ENCODE measurements at regions not wholly inside any gene's neighbourhood (a gene's known extent, or its start where the extent isn't known, plus 50 kb on each side); places are given as distances from the start of the nearest gene placed in this dataset.
"Not testable (repeated sequence)": the region's sequence is repeated elsewhere in the genome, so short reads cannot be mapped to it uniquely, and the experiment has no call there.

DNA sequence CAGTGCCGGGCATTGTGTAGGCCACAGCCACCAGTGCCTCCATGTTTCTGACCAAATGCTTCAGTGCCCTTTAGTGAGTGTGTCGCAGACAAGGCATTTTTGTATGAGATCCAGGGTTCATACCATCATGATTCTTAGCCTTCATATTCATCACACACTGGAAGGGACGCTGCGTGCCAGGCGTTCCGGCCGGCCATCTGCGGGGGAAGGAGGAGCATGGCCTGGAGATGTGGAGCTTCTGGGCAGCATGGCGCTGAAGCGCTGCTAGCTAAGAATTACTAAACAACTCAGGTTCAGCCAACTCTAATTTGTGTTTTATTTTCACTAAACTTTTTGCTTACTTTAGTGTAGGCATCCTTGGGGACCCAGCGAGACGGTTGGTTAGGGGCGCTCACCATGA lies 111.4 kb upstream of the EXOC2 start:
- TF ChIP-seq, protein P1, sequence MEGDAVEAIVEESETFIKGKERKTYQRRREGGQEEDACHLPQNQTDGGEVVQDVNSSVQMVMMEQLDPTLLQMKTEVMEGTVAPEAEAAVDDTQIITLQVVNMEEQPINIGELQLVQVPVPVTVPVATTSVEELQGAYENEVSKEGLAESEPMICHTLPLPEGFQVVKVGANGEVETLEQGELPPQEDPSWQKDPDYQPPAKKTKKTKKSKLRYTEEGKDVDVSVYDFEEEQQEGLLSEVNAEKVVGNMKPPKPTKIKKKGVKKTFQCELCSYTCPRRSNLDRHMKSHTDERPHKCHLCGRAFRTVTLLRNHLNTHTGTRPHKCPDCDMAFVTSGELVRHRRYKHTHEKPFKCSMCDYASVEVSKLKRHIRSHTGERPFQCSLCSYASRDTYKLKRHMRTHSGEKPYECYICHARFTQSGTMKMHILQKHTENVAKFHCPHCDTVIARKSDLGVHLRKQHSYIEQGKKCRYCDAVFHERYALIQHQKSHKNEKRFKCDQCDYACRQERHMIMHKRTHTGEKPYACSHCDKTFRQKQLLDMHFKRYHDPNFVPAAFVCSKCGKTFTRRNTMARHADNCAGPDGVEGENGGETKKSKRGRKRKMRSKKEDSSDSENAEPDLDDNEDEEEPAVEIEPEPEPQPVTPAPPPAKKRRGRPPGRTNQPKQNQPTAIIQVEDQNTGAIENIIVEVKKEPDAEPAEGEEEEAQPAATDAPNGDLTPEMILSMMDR (IDR thresholded peaks at IDR 0.05; ENCODE audit: extremely low read depth, missing control alignments) = no peak
- DNase-seq (ENCODE audit: low spot score) = no peak

DNA sequence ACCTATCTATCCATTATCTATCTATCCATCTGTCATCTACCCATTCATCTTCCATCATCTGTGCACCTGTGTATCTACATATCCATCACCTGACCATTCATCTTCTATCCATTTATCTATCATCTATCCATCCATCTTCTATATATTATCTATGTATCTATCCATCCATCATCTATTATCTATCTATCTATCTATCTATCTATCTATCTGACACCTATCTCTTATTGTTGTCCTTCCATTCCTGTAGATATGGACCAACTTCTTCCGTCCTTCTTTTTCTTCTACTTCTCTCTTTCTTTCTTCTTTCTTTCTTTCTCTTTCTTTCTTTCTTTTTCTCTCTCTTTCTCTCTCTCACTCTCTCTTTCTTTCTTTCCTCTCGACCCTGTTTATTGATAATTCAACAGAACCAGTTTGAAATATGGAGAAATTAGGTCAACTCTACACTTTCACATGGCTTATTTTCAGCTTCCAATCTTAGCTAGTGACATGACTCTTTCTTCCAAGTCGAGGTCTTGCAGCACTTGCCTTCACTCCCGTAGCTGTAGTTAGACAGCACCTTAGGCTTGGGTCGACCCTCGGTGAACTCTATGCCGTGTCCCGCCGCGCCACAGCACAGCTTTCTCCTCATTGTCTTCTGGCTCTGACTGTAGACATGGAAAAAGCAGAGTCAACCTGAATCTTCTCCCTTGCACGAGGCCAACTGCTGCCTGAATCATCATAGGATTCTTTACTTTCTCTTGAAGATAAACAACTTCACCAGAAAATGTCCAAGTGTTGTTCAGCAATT lies 110.4 kb upstream of the EXOC2 start:
- TF ChIP-seq, protein P1 (IDR thresholded peaks at IDR 0.05; ENCODE audit: extremely low read depth, missing control alignments) = no peak
- no peak for DNase-seq (ENCODE audit: low spot score)

DNA sequence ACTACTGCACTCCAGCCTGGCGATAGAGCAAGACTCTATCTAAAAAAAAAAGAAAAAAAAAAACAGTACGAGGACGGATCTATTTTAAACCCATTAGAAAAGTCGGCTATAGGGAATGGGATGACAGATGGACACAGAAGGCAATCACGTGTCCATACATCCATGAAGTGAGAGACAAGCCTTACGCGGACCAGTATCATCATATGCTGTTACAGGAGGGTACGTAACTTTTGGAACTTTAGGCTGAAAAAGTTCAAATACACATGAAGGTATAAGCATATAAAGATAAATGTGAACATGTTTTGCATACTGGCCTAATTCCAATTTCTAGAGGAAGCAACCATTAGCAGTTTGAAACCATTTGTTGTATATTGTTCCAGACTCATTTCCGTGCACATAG lies 109.8 kb upstream of the EXOC2 start:
- DNase-seq (ENCODE audit: low spot score) = no peak
- TF ChIP-seq, protein P1 (IDR thresholded peaks at IDR 0.05; ENCODE audit: extremely low read depth, missing control alignments) = no peak

DNA sequence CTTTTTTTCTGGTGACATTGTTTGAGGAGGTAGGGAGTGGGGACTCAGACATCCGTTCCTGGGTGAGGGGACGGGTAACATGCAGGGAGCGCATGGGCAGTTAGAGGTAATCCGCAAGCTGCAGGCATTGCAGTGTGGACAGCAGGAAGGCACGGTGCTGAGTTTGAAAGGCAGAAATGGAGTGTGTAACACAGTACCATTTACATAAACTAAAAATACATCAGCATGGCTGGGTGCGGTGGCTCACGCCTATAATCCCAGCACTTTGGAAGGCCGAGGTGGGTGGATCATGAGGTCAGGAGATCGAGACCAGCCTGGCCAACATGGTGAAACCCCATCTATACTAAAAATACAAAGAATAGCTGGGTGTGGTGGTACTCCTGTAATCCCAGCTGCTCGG lies 109.3 kb upstream of the EXOC2 start:
- DNase-seq (ENCODE audit: low spot score) = not testable (repeated sequence)

DNA sequence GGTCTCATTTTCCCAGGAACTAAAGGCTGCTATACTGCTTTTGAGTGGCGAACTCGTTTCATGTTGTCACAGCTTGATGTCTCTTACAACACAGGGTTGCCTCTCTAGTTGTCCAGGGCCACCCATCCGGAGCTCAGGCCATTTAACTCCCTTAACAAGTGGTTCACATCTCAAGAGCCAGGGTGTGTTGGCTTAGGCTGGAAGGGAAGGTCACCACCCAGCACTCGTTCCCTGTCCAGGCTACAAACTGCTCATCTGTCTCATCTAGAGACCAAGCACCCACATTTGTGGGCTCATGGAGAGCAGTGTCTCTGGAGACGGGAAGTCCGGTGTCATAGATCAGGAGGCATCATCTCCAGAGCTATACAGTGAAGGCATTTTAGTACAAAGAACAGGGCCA lies 106.8 kb upstream of the EXOC2 start:
- TF ChIP-seq, protein P1 (IDR thresholded peaks at IDR 0.05; ENCODE audit: extremely low read depth, missing control alignments) = no peak
- DNase-seq (ENCODE audit: low spot score) = no peak

DNA sequence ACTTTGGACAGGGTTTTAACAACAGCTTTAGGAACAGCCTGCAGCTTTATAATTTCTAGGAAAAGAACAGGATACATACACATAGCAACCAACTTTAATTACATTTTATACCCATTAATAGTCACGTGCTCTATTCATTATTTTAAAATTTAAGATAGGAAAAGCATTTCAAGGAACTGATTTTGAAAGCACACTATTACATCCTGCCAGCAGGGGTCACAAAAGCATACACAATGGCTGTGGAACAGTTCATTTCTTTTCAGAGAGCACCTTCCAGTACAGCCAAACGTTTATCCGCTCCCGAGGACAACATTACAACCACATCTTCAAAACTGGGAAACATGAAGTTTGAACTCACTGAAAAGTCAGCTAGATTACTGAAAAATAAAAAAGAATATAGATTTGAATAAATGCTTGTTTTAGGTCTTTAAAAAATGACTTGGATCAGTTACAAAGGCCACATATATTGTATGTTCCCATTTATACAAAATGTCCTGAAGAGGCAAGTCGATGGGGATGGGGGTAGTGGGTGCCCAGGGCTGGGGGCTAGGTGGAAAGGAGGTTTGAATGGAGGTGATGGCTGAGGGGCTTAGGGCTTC lies 104.6 kb upstream of the EXOC2 start:
- peak; percentile 36 for DNase-seq (ENCODE audit: low spot score)
- TF ChIP-seq, protein P1 (IDR thresholded peaks at IDR 0.05; ENCODE audit: extremely low read depth, missing control alignments) = peak; percentile 38

DNA sequence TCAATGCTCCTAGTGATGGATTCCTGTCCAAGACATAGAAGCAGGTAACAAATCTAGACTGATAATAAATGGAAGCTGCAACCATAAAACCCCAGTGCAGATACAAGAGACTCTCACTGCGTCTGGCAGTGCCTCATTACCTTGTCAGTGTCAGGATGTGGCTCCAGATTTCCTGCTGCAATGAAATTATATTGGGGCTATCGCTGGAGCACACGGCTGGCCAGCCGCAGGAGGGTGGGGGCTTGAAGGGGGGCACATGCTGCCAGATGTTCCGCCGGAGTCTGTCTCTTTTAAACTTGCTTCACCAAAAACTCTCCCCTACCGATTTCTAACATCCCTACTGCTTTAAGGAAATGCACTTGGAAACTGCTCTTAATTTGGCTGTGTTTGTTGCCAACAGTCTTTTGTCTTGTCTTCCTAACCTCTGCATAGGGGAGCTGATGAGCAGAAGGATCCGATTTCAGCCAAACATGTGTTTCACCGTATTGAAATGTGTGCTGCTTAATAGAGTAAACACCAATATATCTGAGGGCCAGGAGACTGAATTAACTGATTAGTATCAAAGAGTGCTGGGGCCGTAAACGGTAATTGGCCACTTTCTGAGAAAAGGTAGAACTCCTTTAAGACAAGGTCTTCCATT lies 102.2 kb upstream of the EXOC2 start:
- TF ChIP-seq, protein P1 (IDR thresholded peaks at IDR 0.05; ENCODE audit: extremely low read depth, missing control alignments) = no peak
- DNase-seq (ENCODE audit: low spot score) = no peak

All from GM20000 (cell line).